HEK293 (cell line): ENCODE measurements at regions not wholly inside any gene's neighbourhood (a gene's known extent, or its start where the extent isn't known, plus 50 kb on each side); places are given as distances from the start of the nearest gene placed in this dataset.

Experiments used
- CTCF ChIA-PET: fragments of 350-600 bp; formaldehyde crosslinking; extraction: SDS; loops from one replicate; lab custom pipeline; 2021; ENCODE audit warnings: antibody characterized with exemption; lab: Yijun Ruan, JAX
- POLR2A ChIA-PET: fragments of 300-600 bp; formaldehyde crosslinking; extraction: SDS; loops from one replicate; lab custom pipeline; 2020; ENCODE audit warnings: antibody characterized with exemption, inconsistent platforms; lab: Yijun Ruan, JAX
- H3K27ac ChIP-seq: fragments of 200-500 bp; sonication (Bioruptor generic); 2 replicates; pipeline ENCODE4 v1.5.1; 2014; ENCODE audit warnings: low read depth, low read length, control low read depth, inconsistent platforms; ENCODE audit errors: extremely low read depth
- H3K36me3 ChIP-seq, 2 experiments: fragments of 200-500 bp in 1 of 2; sonication (Bioruptor generic) in 1 of 2; 1 replicate in 1 of 2; 2 replicates in 1 of 2; pipeline ENCODE4 v1.5.1; 2014 to 2017; ENCODE audit warnings: inconsistent platforms in 2 of 2, low read length in 2 of 2; ENCODE audit not compliant: control insufficient read depth in 2 of 2, insufficient read depth in 1 of 2
- H3K4me1 ChIP-seq: fragments of 200-500 bp; sonication (Bioruptor generic); 2 replicates; pipeline ENCODE4 v1.5.1; 2014; ENCODE audit warnings: mild to moderate bottlenecking, low read length, inconsistent platforms; ENCODE audit not compliant: control insufficient read depth, insufficient read depth
- H3K4me3 ChIP-seq: 2 replicates; pipeline ENCODE4 v1.5.1; 2011; ENCODE audit warnings: low read depth, mild to moderate bottlenecking, control low read depth, low read length, moderate library complexity
- H3K9me3 ChIP-seq: fragments of 200-500 bp; sonication (Bioruptor generic); 2 replicates; pipeline ENCODE4 v1.5.1; 2014; ENCODE audit warnings: low read depth, low read length, inconsistent platforms; ENCODE audit not compliant: control insufficient read depth, insufficient read depth
- INSM2 ChIP-seq: fragments of 450-650 bp; formaldehyde crosslinking; IDR thresholded peaks from 2 replicates; pipeline ENCODE4 v1.5.1; 2016; ENCODE audit warnings: missing biosample characterization, missing genetic modification characterization
- MZF1 ChIP-seq: fragments of 450-650 bp; formaldehyde crosslinking; IDR thresholded peaks from 2 replicates; pipeline ENCODE4 v1.5.1; 2017; ENCODE audit warnings: missing biosample characterization, missing genetic modification characterization, borderline replicate concordance
- REPIN1 ChIP-seq: fragments of 450-650 bp; formaldehyde crosslinking; IDR thresholded peaks from 2 replicates; pipeline ENCODE4 v1.5.1; 2017; ENCODE audit warnings: missing biosample characterization, missing genetic modification characterization, low read depth
- ZNF221 ChIP-seq: fragments of 450-650 bp; formaldehyde crosslinking; IDR thresholded peaks from 2 replicates; pipeline ENCODE4 v1.5.1; 2017; ENCODE audit warnings: missing biosample characterization, missing genetic modification characterization, borderline replicate concordance
- ZNF510 ChIP-seq: fragments of 450-650 bp; formaldehyde crosslinking; IDR thresholded peaks from 2 replicates; pipeline ENCODE4 v1.5.1; 2018; ENCODE audit warnings: mild to moderate bottlenecking, missing genetic modification characterization, missing biosample characterization; ENCODE audit not compliant: insufficient replicate concordance
- ZNF600 ChIP-seq: fragments of 450-650 bp; formaldehyde crosslinking; IDR thresholded peaks from 2 replicates; pipeline ENCODE4 v1.5.1; 2016; ENCODE audit warnings: missing biosample characterization, missing genetic modification characterization
- ZNF629 ChIP-seq: fragments of 450-650 bp; formaldehyde crosslinking; IDR thresholded peaks from 2 replicates; pipeline ENCODE4 v1.5.1; 2017; ENCODE audit warnings: missing biosample characterization, missing genetic modification characterization
- ZNF664 ChIP-seq: fragments of 450-650 bp; formaldehyde crosslinking; IDR thresholded peaks from 2 replicates; pipeline ENCODE4 v1.5.1; 2016; ENCODE audit warnings: missing biosample characterization, missing genetic modification characterization
- ZNF776 ChIP-seq: fragments of 450-650 bp; formaldehyde crosslinking; IDR thresholded peaks from 2 replicates; pipeline ENCODE4 v1.5.0; 2017; ENCODE audit warnings: missing biosample characterization, missing genetic modification characterization, borderline replicate concordance
- TF ChIP-seq, protein P1 (sequence below): fragments of 450-650 bp; formaldehyde crosslinking; IDR thresholded peaks from 2 replicates; pipeline ENCODE4 v1.5.1; 2016; ENCODE audit warnings: missing biosample characterization, missing genetic modification characterization
- TF ChIP-seq, protein P2 (sequence below): fragments of 450-650 bp; formaldehyde crosslinking; IDR thresholded peaks from 2 replicates; pipeline ENCODE4 v1.5.1; 2016; ENCODE audit warnings: missing biosample characterization, missing genetic modification characterization, low read depth
- TF ChIP-seq, protein P3 (sequence below): fragments of 450-650 bp; formaldehyde crosslinking; conservative IDR thresholded peaks from 2 replicates; pipeline ENCODE4 v1.5.1; 2016; ENCODE audit warnings: low read depth, missing biosample characterization, missing genetic modification characterization
- TF ChIP-seq, protein P4 (sequence below): fragments of 450-650 bp; formaldehyde crosslinking; IDR thresholded peaks from 2 replicates; pipeline ENCODE4 v1.5.1; 2017; ENCODE audit warnings: missing biosample characterization, mild to moderate bottlenecking, missing genetic modification characterization, moderate library complexity
- TF ChIP-seq, protein P5 (sequence below): fragments of 450-650 bp; formaldehyde crosslinking; IDR thresholded peaks from 2 replicates; pipeline ENCODE4 v1.5.1; 2016; ENCODE audit warnings: missing biosample characterization, missing genetic modification characterization

- TF ChIP-seq, protein P1, sequence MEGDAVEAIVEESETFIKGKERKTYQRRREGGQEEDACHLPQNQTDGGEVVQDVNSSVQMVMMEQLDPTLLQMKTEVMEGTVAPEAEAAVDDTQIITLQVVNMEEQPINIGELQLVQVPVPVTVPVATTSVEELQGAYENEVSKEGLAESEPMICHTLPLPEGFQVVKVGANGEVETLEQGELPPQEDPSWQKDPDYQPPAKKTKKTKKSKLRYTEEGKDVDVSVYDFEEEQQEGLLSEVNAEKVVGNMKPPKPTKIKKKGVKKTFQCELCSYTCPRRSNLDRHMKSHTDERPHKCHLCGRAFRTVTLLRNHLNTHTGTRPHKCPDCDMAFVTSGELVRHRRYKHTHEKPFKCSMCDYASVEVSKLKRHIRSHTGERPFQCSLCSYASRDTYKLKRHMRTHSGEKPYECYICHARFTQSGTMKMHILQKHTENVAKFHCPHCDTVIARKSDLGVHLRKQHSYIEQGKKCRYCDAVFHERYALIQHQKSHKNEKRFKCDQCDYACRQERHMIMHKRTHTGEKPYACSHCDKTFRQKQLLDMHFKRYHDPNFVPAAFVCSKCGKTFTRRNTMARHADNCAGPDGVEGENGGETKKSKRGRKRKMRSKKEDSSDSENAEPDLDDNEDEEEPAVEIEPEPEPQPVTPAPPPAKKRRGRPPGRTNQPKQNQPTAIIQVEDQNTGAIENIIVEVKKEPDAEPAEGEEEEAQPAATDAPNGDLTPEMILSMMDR (tag by site-specific recombination), result no peak
Measured at GRCh38 chr11:116529271-116529670, 243.5 kb downstream of the BUD13 start (continued).

DNA sequence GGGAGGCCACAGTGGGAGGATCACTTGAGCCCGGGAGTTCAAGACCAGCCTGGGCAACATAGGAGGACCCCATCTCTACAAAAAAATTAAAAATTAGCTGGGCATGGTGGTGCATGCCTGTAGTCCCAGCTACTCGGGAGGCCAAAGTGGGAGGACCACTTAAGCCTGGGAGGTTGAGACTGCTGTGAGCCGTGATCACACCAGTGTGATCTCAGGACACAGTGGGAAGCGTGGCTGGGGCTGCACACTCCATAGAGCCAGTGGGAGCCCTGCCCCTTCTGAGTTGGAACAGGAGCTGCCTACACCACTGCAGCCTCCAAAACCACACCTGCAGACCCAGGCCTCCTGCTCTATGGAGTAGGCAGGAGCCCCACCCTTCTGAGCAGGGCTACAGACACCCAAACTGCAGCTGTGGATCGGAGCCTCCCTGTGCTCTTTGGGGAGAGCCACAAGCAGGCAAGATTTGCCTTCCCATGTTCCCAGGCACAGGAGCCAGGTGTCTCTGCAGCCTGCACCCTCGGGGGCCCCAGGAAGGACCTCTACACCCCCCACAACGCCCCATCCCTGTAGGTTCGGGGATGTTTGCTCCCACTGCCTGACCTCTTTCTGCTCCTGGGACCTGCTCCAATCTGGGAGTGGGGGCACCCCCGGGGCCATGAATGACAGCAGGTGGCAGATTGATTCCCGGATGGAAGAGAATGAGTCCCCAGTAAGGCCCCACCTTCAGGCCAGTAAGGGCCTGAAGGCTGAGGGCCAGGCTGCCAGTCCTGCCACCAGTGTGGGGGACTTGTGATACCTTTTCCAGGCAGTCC, 245.4 kb downstream of the BUD13 start:
- ChIA-PET CTCF (no interaction called here), POLR2A (no interaction called here)
- TF ChIP-seq, protein P2, sequence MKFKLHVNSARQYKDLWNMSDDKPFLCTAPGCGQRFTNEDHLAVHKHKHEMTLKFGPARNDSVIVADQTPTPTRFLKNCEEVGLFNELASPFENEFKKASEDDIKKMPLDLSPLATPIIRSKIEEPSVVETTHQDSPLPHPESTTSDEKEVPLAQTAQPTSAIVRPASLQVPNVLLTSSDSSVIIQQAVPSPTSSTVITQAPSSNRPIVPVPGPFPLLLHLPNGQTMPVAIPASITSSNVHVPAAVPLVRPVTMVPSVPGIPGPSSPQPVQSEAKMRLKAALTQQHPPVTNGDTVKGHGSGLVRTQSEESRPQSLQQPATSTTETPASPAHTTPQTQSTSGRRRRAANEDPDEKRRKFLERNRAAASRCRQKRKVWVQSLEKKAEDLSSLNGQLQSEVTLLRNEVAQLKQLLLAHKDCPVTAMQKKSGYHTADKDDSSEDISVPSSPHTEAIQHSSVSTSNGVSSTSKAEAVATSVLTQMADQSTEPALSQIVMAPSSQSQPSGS (tag by site-specific recombination), result no peak
- no peak overlapping the region for H3K4me3 ChIP-seq
- H3K4me1 ChIP-seq, result no peaks in the 10 kb centered on the region
- H3K27ac ChIP-seq, result no peak overlapping the region
- H3K9me3 ChIP-seq, result no peaks in the 10 kb centered on the region
- H3K36me3 ChIP-seq, result no peaks in the 10 kb centered on the region

GRCh38 chr11:116525961-116526495, 246.8 kb downstream of the BUD13 start:
- Histone ChIP-seq H3K4me3 (no peak overlapping the region), H3K9me3 (no peaks in the 10 kb centered on the region), H3K4me1 (no peaks in the 10 kb centered on the region), H3K36me3 (no peaks in the 10 kb centered on the region), H3K27ac (no peak overlapping the region)
- CTCF ChIA-PET, result interaction anchor here (0.6 to 0.8 kb wide), 2 partner anchors 14 to 27 kb away, joined by 3 read pairs; no protein-coding TSS in a partner anchor
- POLR2A ChIA-PET, result no interaction called here
- TF ChIP-seq, protein P3, sequence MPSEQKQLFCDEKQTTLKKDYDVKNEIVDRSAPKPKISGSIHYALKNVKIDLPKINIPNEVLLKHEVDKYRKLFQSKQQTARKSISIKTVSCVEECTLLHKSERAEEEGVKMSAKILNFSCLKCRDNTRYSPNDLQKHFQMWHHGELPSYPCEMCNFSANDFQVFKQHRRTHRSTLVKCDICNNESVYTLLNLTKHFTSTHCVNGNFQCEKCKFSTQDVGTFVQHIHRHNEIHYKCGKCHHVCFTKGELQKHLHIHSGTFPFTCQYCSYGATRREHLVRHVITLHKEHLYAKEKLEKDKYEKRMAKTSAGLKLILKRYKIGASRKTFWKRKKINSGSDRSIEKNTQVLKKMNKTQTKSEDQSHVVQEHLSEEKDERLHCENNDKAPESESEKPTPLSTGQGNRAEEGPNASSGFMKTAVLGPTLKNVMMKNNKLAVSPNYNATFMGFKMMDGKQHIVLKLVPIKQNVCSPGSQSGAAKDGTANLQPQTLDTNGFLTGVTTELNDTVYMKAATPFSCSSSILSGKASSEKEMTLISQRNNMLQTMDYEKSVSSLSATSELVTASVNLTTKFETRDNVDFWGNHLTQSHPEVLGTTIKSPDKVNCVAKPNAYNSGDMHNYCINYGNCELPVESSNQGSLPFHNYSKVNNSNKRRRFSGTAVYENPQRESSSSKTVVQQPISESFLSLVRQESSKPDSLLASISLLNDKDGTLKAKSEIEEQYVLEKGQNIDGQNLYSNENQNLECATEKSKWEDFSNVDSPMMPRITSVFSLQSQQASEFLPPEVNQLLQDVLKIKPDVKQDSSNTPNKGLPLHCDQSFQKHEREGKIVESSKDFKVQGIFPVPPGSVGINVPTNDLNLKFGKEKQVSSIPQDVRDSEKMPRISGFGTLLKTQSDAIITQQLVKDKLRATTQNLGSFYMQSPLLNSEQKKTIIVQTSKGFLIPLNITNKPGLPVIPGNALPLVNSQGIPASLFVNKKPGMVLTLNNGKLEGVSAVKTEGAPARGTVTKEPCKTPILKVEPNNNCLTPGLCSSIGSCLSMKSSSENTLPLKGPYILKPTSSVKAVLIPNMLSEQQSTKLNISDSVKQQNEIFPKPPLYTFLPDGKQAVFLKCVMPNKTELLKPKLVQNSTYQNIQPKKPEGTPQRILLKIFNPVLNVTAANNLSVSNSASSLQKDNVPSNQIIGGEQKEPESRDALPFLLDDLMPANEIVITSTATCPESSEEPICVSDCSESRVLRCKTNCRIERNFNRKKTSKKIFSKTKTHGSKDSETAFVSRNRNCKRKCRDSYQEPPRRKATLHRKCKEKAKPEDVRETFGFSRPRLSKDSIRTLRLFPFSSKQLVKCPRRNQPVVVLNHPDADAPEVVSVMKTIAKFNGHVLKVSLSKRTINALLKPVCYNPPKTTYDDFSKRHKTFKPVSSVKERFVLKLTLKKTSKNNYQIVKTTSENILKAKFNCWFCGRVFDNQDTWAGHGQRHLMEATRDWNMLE (tag by site-specific recombination), result no peak
- TF ChIP-seq ZNF629 (tag by site-specific recombination), result no peak
- TF ChIP-seq, protein P4, sequence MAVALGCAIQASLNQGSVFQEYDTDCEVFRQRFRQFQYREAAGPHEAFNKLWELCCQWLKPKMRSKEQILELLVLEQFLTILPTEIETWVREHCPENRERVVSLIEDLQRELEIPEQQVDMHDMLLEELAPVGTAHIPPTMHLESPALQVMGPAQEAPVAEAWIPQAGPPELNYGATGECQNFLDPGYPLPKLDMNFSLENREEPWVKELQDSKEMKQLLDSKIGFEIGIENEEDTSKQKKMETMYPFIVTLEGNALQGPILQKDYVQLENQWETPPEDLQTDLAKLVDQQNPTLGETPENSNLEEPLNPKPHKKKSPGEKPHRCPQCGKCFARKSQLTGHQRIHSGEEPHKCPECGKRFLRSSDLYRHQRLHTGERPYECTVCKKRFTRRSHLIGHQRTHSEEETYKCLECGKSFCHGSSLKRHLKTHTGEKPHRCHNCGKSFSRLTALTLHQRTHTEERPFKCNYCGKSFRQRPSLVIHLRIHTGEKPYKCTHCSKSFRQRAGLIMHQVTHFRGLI, result no peak
- no peak for TF ChIP-seq INSM2 (tag by site-specific recombination)
- TF ChIP-seq ZNF664 (tag by site-specific recombination), result no peak
- TF ChIP-seq MZF1 (tag by site-specific recombination), result no peak
- no peak for TF ChIP-seq ZNF776 (tag by site-specific recombination)
- TF ChIP-seq ZNF221 (tag by site-specific recombination), result no peak
- TF ChIP-seq, protein P5, sequence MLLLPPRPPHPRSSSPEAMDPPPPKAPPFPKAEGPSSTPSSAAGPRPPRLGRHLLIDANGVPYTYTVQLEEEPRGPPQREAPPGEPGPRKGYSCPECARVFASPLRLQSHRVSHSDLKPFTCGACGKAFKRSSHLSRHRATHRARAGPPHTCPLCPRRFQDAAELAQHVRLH, result no peak
- no peak for TF ChIP-seq REPIN1 (tag by site-specific recombination)
- no peak for TF ChIP-seq ZNF510 (tag by site-specific recombination)
- TF ChIP-seq ZNF600 (tag by site-specific recombination), result no peak
